Putamen (tissue), 1 donor: ENCODE measurements at regions not wholly inside any gene's neighbourhood (a gene's known extent, or its start where the extent isn't known, plus 50 kb on each side); places are given as distances from the start of the nearest gene placed in this dataset.
"Not testable (repeated sequence)": the region's sequence is repeated elsewhere in the genome, so short reads cannot be mapped to it uniquely, and the experiment has no call there.

Experiments used
- DNase-seq: peaks from one replicate; pipeline ENCODE4 v3.0.0-alpha.2; 2016; ENCODE audit warnings: low spot score

DNA sequence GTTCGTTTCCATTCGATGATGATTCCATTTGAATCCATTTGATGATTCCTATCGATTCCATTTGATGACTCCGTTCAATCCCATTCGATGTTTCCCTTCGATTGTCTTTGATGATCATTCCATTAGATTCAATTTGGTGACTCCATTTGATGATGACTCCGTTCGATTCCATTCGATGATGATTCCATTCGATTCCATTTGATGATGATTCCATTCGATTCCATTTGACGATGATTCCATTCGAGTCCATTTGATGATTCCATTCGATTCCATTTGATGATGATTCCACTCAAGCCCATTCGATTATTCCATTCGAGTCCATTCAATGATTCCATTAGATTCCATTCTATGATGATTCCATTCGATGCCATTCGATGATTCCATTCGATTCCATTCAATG is 2730.6 kb downstream of the RPIA start:
- DNase-seq, result not testable (repeated sequence)

DNA sequence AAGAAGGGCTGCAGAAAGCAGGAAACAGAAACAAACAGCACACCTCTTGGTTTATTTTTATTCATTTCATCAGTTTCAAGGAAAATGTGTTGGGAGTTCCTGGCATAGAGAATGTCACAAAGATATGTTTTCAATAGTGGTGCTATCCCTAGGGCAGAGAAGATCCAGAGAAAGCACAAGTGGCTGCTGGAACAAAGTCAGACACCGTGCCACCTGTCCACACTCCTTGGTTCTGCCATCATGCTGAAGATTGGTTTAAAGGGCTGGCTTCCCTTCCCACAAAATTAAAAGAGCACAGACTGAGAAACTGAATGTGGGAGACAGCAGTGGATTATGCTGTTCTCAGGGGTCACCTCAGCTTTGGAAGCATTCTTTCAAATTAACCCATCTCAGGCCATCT is 2735.7 kb downstream of the RPIA start:
- not testable (repeated sequence) for DNase-seq

DNA sequence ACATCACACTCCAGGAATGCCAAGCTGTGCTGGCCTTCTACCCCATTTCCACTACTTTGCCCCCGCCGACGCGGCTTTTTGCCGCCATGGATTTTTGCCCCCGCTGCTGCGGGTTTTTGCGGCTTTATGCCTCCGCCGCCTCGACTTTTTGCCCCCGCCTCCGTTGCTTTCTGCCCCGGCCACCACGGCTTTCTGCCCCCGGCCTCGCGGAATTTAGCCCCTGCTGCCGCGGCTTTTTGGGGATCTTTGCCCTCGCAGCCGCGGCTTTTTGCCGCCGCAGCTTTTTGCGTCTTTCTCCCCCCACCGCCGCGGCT is 2750.4 kb downstream of the RPIA start:
- DNase-seq, result not testable (repeated sequence)

DNA sequence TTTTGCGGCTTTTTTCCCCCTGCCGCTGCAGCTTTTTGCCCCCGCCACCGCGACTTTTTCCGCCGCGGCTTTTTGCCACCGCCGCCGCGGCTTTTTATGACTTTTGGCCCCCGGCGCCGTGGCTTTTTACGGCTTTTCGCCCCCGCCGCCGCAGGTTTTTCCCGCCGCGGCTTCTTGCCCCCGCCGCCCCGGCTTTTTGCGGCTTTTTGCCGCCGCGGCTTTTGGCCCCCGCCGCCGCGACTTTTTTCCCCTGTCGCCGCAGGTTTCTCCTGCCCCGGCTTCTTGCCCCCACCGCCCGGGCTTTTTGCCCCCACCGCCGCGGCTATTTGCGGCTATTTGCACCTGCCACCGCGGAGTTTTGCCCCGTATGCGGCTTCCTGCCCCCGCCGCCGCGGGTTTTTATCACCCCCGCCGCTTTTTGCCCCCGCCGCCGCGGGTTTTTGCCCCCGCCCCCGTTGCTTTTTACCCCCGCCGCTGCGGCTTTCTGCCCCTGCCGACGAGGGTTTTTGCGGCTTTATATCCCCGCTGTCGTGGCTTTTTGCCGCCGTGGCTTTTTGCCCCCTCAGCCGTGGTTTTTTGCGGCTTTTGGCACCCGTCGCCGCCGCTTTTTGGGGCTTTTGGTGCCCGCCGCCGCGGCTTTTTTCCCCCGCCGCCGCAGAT is 2750.9 kb downstream of the RPIA start:
- no peak for DNase-seq

DNA sequence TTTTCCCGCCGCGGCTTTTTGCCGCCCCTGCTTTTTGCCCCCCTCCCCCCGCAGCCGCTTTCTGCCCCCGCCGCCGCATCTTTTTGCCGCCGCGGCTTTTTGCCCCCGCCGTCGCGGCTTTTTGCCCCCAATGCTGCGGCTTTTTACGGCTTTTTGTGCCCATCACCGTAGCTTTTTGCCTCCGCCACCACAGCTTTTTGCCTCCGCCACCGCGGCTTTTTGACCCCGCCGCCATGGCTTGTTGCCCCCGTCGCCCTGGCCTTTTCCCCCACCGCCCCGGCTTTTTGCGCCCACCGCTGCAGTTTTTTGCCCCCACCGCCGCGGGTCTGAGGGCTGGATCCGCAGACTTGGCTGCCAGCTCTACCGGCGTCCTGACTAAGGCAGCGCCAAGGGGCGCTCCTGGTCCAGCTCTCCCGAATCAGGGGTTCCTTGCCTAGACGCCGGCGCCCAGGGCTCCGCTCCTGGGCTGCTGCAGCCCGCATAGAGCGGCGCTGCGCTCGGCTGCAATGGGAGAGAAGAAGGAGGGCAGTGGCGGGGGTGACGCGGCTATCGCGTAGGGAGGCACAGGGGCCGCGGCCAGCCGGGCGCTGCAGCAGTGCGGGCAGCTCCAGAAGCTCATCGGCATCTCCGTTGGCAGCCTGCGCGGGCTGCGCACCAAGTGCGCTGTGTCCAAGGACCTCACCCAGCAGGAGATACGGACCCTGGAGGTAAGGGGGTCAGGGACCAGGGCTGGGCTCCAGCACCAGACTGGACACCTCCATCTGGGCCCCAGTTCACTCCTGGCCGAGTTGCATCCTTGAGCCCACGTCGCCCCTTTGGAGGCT is 2751.6 kb downstream of the RPIA start:
- DNase-seq, result not testable (repeated sequence)

DNA sequence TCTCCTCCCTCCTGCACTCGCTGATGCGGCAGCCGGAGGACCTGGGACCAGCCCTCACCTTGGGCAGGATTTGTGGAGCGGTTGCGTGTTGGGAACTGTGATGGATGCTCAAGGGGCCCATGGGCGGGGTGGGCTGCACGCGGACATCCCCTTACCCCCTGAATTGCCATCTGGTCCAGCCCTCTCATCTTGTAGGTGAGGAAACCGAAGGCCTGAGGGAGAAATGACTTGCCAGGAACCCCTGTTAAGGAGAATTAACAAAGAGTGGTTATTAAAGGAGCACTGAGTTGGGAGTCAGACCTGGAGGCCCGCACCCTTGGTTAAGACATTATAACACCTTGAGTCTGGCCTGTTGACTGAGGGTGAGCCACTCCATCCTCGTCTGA is 2752.2 kb downstream of the RPIA start:
- DNase-seq, result not testable (repeated sequence)

DNA sequence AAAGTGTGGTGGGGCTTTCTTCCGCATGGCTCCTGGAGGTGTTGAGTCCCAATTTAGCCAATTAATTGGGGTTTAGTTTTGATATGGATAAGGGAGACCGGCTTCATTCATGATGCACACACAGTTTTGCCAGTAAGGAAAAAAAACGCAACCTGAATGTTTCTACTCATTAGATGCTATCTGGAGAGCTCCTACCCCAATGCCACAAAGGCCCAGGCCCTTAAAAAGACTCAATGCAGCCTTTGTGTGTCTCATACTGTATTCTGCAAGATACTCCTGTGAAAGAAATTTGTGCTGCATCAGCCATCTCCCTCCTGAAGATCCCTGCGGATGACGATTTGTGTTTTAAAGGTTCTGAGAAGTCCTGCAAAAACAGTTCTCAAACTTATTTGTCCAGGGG is 2754.2 kb downstream of the RPIA start:
- DNase-seq, result not testable (repeated sequence)

DNA sequence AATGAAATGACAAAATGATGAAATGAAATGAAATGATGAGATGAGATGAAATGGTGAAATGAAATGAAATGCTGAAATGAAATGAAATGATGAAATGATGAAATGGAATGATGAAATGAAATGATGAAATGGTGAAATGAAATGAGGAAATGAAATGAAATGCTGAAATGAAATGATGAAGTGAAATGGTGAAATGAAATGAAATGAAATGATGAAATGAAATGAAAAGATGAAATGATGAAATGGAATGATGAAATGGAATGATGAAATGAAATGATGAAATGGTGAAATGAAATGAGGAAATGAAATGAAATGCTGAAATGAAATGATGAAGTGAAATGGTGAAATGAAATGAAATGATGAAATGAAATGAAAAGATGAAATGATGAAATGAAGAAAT is 2755.0 kb downstream of the RPIA start:
- DNase-seq, result not testable (repeated sequence)

DNA sequence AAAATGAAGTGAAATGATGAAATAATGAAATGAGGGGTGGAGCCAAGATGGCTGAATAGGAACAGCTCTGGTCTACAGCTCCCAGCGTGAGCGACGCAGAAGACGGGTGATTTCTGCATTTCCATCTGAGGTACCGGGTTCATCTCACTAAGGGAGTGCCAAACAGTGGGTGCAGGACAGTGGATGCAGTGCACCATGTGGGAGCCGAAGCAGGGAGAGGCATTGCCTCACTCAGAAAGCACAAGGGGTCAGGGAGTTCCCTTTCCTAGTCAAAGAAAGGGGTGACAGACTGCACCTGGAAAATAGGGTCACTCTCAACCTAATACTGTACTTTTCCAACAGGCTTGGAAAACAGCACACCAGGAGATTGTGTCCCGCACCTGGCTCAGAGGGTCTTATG is 2755.4 kb downstream of the RPIA start:
- not testable (repeated sequence) for DNase-seq

DNA sequence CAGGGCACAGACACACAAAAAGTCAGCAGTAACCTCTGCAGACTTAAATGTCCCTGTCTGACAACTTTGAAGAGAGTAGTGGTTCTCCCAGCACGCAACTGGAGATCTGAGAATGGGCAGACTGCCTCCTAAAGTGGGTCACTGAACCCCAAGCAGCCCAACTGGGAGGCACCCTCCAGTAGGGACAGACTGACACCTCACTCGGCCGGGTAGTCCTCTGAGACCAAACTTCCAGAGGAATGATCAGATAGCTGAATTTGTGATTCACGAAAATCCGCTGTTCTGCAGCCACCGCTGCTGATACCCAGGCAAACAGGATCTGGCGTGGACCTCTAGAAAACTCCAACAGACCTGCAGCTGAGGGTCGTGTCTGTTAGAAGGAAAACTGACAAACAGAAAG is 2756.0 kb downstream of the RPIA start:
- not testable (repeated sequence) for DNase-seq

DNA sequence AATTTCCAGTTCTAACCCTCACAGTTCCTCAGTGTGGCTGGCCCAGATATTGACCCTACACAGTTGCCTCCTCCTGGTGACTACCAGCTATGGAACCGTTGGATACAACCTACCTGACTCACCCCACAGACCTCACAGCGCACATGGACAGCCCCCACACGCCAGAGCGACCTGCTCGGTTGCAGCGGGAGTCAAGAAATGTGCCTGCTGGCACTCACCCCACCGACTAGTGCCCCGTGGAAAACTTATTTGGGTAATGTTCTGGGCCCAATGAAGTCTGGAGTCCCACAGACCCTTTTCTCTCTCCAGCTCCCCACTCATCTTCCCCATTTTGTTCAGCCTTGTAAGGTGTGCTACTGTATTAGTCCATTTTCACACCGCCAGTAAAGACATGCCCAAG is 2770.8 kb downstream of the RPIA start:
- not testable (repeated sequence) for DNase-seq

DNA sequence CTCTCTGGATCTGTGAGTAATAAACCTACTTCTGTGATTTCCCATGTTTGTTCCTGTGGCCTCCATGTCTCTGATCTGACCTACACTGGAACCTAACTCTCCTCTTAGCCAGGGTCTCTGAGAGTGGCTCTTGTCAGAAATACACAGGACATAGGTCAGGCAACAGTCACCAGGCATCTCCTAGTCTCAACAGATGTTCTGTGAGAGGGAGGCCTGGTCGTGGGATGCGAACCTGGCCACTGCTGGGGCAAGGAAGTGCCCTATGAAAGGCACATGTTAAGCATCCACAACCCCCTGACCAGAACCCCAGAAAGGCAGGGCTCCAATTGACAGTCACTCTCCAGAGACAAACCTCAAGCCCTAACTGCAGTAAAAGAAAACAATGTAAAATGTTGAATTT is 2771.5 kb downstream of the RPIA start:
- DNase-seq, result not testable (repeated sequence)

DNA sequence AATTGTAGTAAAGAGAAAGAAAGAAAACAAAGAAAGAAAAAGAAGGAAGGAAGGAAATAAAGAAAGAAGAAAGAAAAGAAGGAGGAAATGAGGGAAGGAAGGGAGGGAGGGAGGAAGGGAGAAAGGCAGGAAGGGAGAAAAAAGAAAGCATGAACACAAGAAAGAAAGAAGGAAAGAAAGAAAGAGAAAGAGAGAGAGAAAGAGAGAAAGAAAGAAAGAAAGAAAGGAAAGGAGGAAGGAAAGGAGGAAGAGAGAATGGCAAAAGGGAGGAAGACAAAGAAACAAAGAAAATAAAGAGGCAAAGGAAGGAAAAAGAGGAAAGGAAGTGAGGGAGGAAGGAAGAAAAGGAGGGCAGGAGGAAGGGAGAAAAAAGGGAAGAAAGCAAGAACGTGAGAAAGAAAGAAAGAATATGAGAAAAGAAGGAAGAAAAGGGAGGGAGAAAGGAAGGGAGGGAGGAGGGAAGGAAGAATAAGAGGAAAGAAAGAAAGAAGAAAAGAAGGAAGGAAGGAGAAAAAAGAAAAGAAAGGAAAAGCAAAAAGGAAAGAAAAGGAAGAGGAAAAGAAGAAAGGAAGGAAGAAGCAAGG is 2775.4 kb downstream of the RPIA start:
- DNase-seq, result not testable (repeated sequence)

DNA sequence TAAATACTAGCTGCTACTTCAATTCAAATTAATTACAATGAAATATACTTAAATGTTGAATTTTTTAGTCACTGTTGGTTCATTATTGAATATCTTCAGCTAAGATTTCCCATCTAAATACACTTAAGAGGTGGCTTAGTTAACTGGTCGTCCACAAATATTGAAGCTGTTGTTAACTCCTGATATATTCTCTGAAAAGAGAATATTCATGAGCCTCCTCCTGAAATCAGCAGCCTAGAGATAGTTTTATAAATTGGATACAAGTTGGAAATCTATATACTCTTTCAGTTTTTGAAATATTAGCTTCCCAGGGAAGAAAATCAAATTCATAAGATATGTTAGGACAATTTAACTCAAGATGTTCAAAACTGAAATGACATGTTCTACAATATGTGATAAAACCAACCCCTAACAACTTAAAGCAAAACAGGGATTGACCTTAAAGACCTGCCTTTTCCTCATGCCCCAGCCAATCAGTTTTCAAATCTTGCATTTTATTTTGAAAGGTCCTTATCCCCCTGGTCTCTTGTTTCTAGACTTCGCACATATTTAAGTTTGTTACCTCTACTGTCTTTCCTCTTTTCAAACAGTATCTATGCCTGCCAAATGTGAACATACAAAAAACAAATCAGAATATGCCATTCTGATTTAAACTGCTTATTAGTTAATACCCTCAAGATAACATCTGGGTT is 2784.9 kb downstream of the RPIA start:
- not testable (repeated sequence) for DNase-seq

DNA sequence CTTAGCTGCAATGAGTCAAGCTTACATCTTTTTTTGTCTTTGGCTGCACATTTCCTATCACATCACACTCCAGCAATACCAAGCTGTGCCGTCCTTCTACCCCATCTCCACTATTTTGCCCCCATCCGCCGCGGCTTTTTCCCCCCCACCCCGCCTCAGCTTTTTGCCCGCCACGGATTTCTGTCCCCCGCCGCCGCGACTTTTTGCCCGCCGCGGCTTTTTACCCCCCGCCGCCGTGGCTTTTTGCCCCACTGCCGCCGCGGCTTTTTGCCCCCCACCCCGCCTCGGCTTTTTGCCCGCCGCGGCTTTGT is 2785.4 kb downstream of the RPIA start:
- DNase-seq, result not testable (repeated sequence)

DNA sequence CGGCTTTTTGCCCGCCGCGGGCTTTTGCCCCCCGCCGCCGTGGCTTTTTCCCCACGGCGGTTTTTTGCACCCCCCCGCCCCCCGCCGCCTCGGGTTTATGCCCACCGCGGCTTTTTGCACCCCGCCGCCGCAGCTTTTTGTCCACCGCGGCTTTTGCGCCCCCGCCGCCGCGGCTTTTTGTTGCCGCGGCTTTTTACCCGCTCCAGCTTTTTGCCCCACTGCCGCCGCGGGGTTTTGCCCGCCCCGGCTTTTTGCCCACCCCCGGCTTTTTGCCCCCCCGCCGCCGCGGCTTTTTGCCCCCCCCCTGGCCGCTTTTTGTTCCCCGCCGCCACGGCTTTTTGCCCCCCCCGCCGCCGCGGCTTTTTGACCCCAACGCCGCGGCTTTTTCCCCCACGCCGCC is 2785.8 kb downstream of the RPIA start:
- not testable (repeated sequence) for DNase-seq

DNA sequence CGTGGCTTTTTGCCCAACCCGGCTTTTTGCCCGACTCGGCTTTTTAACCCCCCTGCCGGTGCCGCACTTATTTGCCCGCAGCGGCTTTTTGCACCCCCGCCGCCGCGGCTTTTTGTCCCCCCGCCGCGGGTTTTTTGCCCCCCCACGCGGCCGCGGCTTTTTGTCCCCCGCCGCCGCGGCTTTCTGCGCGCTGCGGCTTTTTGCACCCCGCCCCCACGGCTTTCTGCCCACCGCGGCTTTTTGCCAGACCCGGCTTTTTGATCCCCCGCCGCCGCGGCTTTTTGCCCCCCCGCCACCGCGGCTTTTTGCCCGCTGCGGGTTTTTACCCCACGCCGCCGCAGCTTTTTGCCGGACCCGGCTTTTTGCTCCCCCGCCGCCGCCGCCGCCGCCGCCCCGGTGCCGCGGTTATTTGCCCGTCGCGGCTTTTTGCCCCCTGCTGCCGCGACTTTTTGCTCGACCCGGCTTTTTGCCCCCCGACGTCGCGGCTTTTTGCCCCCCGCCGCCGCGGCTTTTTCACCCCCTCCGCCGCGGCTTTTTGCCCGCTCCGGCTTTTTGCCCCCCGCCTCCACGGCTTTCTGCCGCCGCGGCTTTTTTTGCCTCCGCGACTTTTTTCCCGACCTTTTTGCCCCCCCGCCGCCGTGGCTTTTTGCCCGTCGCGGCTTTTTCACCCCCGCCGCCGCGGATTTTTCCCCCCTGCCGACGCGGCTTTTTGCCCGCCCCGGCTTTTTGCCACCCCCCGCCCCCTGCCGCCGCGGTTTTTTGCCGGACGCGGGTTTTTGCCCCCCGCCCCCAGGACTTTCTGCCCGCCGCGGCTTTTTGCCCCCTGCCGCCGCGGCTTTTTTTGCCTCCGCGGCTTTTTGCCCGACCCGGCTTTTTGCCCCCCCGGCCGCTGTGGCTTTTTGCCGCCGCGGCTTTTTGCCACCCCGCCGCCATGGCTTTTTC is 2786.5 kb downstream of the RPIA start:
- DNase-seq, result no peak

DNA sequence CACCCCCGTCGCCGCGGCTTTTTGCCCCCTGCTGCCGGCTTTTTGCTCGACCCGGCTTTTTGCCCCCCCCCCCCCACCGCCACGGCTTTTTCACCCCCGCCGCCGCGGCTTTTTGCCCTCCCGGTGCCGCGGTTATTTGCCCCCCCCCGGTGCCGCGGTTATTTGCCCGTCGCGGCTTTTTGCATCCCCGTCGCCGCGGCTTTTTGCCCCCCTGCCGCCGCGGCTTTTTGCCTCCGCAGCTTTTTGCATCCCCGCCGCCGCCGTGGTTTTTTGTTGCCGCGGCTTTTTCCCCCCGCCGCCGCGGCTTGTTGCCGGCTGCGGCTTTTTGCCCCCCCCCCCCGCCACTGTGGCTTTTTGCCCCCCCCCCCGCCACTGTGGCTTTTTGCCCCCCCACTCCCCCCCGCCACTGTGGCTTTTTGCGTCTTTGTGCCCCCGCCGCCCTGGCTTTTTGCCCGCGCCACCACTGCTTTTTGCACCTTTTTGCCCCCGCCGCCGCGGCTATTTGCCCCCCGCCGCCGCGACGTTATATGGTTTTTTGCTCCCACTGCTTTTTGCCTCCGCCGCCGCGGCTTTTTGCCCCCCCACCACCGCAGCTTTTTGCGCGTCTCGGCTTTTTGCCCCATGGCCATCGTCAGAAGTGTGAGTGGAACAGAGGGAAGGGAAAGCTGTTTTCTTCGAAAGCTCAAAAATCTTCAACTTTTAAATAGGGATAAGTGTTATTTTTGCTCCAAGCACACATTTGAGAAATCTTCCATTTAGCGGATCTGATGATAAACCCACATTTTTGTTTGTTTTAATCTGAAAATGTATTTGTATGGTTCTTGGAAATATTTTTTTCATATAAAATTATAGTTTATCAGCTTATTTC is 2787.6 kb downstream of the RPIA start:
- DNase-seq, result not testable (repeated sequence)

DNA sequence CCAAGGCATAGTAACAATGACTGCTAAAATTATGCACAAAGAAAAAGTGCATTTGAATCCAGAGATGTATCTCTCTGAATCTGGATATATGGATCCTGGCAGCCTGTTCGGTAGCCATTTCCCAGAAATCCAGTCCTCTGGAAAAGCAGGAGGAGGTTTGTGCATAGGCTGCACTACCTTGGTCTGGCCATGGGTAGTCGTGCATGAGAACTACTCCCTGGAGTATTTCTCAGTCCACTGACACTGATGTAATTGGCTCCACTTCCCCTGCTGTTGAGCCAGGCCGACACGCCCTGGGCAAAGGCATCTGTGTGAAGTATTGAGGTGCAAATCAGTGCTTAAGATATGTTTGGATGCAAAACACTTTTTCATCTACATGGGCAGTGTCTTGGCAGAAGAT is 2793.8 kb downstream of the RPIA start:
- DNase-seq, result not testable (repeated sequence)
